IPS-15b (cell line): ENCODE measurements at regions not wholly inside any gene's neighbourhood (a gene's known extent, or its start where the extent isn't known, plus 50 kb on each side); places are given as distances from the start of the nearest gene placed in this dataset.

ENCODE experiments used
- H3K27me3 ChIP-seq: one replicate; pipeline ENCODE4 v1.6.1; 2013; ENCODE audit warnings: low read length; ENCODE audit not compliant: control insufficient read depth, insufficient read depth
- H3K36me3 ChIP-seq: one replicate; pipeline ENCODE4 v1.6.1; 2013; ENCODE audit warnings: low read length; ENCODE audit not compliant: control insufficient read depth, insufficient read depth
- H3K4me1 ChIP-seq: one replicate; pipeline ENCODE4 v1.6.1; 2013; ENCODE audit warnings: mild to moderate bottlenecking, low read length; ENCODE audit not compliant: control insufficient read depth, insufficient read depth
- H3K4me3 ChIP-seq: one replicate; pipeline ENCODE4 v1.5.1; 2013; ENCODE audit warnings: low read depth, low read length
- H3K9ac ChIP-seq: one replicate; pipeline ENCODE4 v1.6.1; 2013; ENCODE audit warnings: low read depth, mild to moderate bottlenecking, low read length
- H3K9me3 ChIP-seq: one replicate; pipeline ENCODE4 v1.6.1; 2013; ENCODE audit warnings: mild to moderate bottlenecking, low read length; ENCODE audit not compliant: control insufficient read depth, insufficient read depth

DNA sequence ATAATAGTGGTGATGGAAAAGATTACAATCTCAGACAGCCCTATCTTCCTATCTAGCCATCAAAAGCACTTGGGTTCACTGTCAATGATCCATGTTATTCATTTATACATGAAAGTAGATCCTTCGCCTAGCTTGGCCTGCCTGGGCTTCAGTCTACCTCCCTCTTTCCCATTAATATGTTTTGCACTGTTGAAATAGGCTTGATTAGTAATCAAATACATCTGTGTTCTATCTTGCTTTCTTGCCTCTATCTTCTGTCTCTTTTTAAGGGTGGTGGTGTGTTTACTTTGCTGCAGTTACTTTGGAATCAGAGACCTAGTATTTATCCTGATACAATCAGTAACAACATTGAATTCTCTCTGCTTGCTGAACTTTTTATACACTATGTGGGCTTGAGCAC, 521.2 kb downstream of the TNS1 start:
- H3K9me3 ChIP-seq, result no peaks in the 10 kb centered on the region
- peaks cover 14% of the 10 kb centered on the region for H3K4me1 ChIP-seq
- H3K27me3 ChIP-seq, result no peaks in the 10 kb centered on the region
- H3K9ac ChIP-seq, result no peak overlapping the region
- no peak overlapping the region for H3K4me3 ChIP-seq
- H3K36me3 ChIP-seq, result no peaks in the 10 kb centered on the region

GRCh38 chr2:217479566-217479965, 523.2 kb downstream of the TNS1 start:
- H3K36me3 ChIP-seq, result no peaks in the 10 kb centered on the region
- H3K4me3 ChIP-seq, result no peak overlapping the region
- H3K9ac ChIP-seq, result no peak overlapping the region
- H3K4me1 ChIP-seq, result peaks cover 14% of the 10 kb centered on the region
- H3K9me3 ChIP-seq, result no peaks in the 10 kb centered on the region
- no peaks in the 10 kb centered on the region for H3K27me3 ChIP-seq

DNA sequence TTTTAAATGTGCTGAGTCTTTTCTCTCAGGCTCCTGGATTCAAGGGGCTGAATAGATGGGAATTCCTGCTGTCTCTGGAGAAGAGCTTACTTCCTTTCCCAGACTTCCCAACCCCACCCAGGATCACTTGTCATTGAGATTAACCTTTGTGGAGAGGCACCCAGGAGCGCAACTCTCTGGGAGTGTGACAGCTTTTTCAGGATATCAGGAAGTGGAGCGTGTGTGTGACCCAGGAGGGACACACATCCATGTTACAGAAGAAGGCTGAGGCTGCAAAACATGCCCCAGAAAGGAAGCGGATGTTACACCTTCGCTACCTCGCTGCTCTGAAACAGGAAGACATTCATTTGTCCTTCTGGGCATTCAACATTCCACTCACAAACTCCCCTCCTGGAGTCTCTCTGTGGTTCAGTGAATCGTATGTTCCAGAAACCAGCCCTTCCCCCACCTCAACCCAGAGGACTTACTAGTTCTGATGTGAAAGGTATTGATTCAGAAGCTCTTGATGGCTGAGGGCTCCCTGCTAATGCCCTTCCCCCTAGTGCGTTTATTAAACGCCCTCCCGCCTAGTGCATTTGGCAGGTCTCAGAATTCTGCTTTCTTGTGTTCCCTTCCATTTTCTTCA, 523.9 kb downstream of the TNS1 start:
- H3K36me3 ChIP-seq, result no peaks in the 10 kb centered on the region
- H3K9ac ChIP-seq, result no peak overlapping the region
- no peak overlapping the region for H3K4me3 ChIP-seq
- no peaks in the 10 kb centered on the region for H3K27me3 ChIP-seq
- H3K4me1 ChIP-seq, result peaks cover 14% of the 10 kb centered on the region
- no peaks in the 10 kb centered on the region for H3K9me3 ChIP-seq

- peaks cover 14% of the 10 kb centered on the region for H3K4me1 ChIP-seq
- no peaks in the 10 kb centered on the region for H3K9me3 ChIP-seq
- H3K36me3 ChIP-seq, result no peaks in the 10 kb centered on the region
- H3K9ac ChIP-seq, result no peak overlapping the region
- no peak overlapping the region for H3K4me3 ChIP-seq
- no peaks in the 10 kb centered on the region for H3K27me3 ChIP-seq
Observed at GRCh38 chr2:217477583-217477982, 525.2 kb downstream of the TNS1 start.

DNA sequence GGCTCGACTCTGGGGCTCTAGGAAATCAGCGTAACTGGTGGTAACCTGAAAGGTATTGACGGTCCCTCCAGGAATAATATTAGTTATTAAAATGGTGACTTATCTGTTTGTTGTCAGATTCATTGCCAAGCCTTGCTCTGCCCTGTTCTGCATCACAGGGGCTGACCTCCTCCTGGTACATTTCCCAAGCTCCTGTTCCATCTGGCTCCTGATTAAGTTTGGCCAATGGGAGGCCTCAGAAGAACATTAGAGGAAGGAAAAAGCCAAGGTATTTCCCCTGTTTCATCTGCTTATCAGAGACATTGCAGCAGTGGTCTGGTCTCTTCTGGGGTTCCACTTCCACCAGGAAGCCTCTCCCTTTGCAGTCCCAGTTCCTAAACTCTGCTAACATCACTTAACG, 527.0 kb downstream of the TNS1 start:
- no peaks in the 10 kb centered on the region for H3K36me3 ChIP-seq
- no peak overlapping the region for H3K4me3 ChIP-seq
- peaks cover 14% of the 10 kb centered on the region for H3K4me1 ChIP-seq
- no peak overlapping the region for H3K9ac ChIP-seq
- H3K9me3 ChIP-seq, result no peaks in the 10 kb centered on the region
- no peaks in the 10 kb centered on the region for H3K27me3 ChIP-seq

- Histone ChIP-seq H3K9ac (no peak overlapping the region), H3K27me3 (no peaks in the 10 kb centered on the region), H3K4me3 (no peak overlapping the region), H3K9me3 (no peaks in the 10 kb centered on the region), H3K4me1 (peaks cover 14% of the 10 kb centered on the region), H3K36me3 (no peaks in the 10 kb centered on the region)
Observed at GRCh38 chr2:217475101-217475500, 527.7 kb downstream of the TNS1 start.

GRCh38 chr2:217471319-217471718, 531.5 kb downstream of the TNS1 start:
- H3K36me3 ChIP-seq, result no peaks in the 10 kb centered on the region
- no peak overlapping the region for H3K9ac ChIP-seq
- no peak overlapping the region for H3K4me3 ChIP-seq
- H3K4me1 ChIP-seq, result no peaks in the 10 kb centered on the region
- no peaks in the 10 kb centered on the region for H3K9me3 ChIP-seq
- no peaks in the 10 kb centered on the region for H3K27me3 ChIP-seq

- Histone ChIP-seq H3K4me3 (no peak overlapping the region), H3K27me3 (no peaks in the 10 kb centered on the region), H3K4me1 (no peaks in the 10 kb centered on the region), H3K9me3 (no peaks in the 10 kb centered on the region), H3K36me3 (no peaks in the 10 kb centered on the region), H3K9ac (no peak overlapping the region)
Observed at GRCh38 chr2:217469203-217469810, 533.5 kb downstream of the TNS1 start.

GRCh38 chr2:217468042-217468830, 534.6 kb downstream of the TNS1 start:
- no peaks in the 10 kb centered on the region for H3K27me3 ChIP-seq
- H3K4me1 ChIP-seq, result no peaks in the 10 kb centered on the region
- H3K9me3 ChIP-seq, result no peaks in the 10 kb centered on the region
- no peak overlapping the region for H3K4me3 ChIP-seq
- H3K36me3 ChIP-seq, result no peaks in the 10 kb centered on the region
- no peak overlapping the region for H3K9ac ChIP-seq

DNA sequence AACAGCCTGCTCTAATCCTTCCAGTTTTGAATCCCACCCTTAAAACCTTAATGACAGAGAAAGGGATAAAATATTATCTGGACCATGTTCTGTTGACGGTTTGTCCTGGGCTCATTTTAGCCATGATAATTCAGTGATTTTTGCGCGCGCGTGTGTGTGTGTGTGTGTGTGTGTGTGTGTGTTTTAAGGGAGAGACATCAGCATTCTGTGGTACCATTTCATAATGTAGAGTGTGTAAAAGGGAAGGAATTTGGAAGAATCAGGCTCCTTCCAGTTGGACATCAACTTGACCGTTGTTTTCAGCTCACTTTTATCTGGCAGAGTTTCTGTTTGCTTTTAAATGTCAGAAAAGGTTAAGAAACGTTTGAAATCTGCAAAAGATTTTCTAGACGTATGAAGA, 535.5 kb downstream of the TNS1 start:
- no peak overlapping the region for H3K4me3 ChIP-seq
- no peaks in the 10 kb centered on the region for H3K36me3 ChIP-seq
- H3K4me1 ChIP-seq, result no peaks in the 10 kb centered on the region
- no peaks in the 10 kb centered on the region for H3K27me3 ChIP-seq
- H3K9ac ChIP-seq, result no peak overlapping the region
- no peaks in the 10 kb centered on the region for H3K9me3 ChIP-seq

- H3K4me3 ChIP-seq, result no peak overlapping the region
- no peaks in the 10 kb centered on the region for H3K27me3 ChIP-seq
- H3K4me1 ChIP-seq, result no peaks in the 10 kb centered on the region
- H3K36me3 ChIP-seq, result no peaks in the 10 kb centered on the region
- no peak overlapping the region for H3K9ac ChIP-seq
- no peaks in the 10 kb centered on the region for H3K9me3 ChIP-seq
Observed at GRCh38 chr2:217466805-217467204, 536.0 kb downstream of the TNS1 start.

GRCh38 chr2:217466104-217466503, 536.7 kb downstream of the TNS1 start:
- no peaks in the 10 kb centered on the region for H3K4me1 ChIP-seq

More at GRCh38 chr2:217466104-217466503, 536.7 kb downstream of the TNS1 start:
- no peaks in the 10 kb centered on the region for H3K27me3 ChIP-seq
- H3K9ac ChIP-seq, result no peak overlapping the region
- no peak overlapping the region for H3K4me3 ChIP-seq
- H3K9me3 ChIP-seq, result no peaks in the 10 kb centered on the region
- no peaks in the 10 kb centered on the region for H3K36me3 ChIP-seq
